ENCODE measurements at regions not wholly inside any gene's neighbourhood (a gene's known extent, or its start where the extent isn't known, plus 50 kb on each side); places are given as distances from the start of the nearest gene placed in this dataset.

- TF ChIP-seq POLR2AphosphoS5 (IDR thresholded peaks at IDR 0.05) (no peak), CTCF (IDR thresholded peaks at IDR 0.05) (no peak)
These were observed 379.7 kb upstream of the EEF2KMT start for GRCh38 chr16:5477251-5477650.
